SJCRH30 (cell line): ENCODE measurements at regions not wholly inside any gene's neighbourhood (a gene's known extent, or its start where the extent isn't known, plus 50 kb on each side); places are given as distances from the start of the nearest gene placed in this dataset.

Experiments
- DNase-seq, 2 experiments: peaks; one replicate each; pipeline ENCODE4 v3.0.0-alpha.2; 2015 to 2020
- H3K27ac ChIP-seq: fragments of 250-450 bp; sonication (Bioruptor Pico); 2 replicates; pipeline ENCODE4 v1.5.1; 2020; ENCODE audit warnings: mild to moderate bottlenecking, moderate library complexity
- H3K27me3 ChIP-seq: fragments of 250-450 bp; sonication (Bioruptor Pico); 2 replicates; pipeline ENCODE4 v1.5.1; 2020; ENCODE audit warnings: mild to moderate bottlenecking, moderate library complexity
- H3K36me3 ChIP-seq: fragments of 250-450 bp; sonication (Bioruptor Pico); 2 replicates; pipeline ENCODE4 v1.5.1; 2020; ENCODE audit warnings: mild to moderate bottlenecking, moderate library complexity
- H3K4me1 ChIP-seq: fragments of 250-450 bp; sonication (Bioruptor Pico); 2 replicates; pipeline ENCODE4 v1.5.1; 2020; ENCODE audit warnings: mild to moderate bottlenecking, moderate library complexity
- H3K4me3 ChIP-seq: fragments of 250-450 bp; sonication (Bioruptor Pico); 2 replicates; pipeline ENCODE4 v1.5.1; 2020; ENCODE audit warnings: mild to moderate bottlenecking, moderate library complexity
- H3K9me3 ChIP-seq: fragments of 250-450 bp; sonication (Bioruptor Pico); replicated peaks from 2 replicates; pipeline ENCODE4 v1.5.1; 2020; ENCODE audit warnings: mild to moderate bottlenecking, moderate library complexity

GRCh38 chr15:47184003-47184907 is 533.0 kb upstream of the SEMA6D start:
- no peak for DNase-seq
- H3K4me3 ChIP-seq = no peak overlapping the region
- no peaks in the 10 kb centered on the region for H3K9me3 ChIP-seq
- H3K4me1 ChIP-seq = no peaks in the 10 kb centered on the region
- no peaks in the 10 kb centered on the region for H3K36me3 ChIP-seq
- H3K27me3 ChIP-seq = no peaks in the 10 kb centered on the region
- no peak overlapping the region for H3K27ac ChIP-seq

GRCh38 chr15:47184908-47185801 is 532.1 kb upstream of the SEMA6D start:
- DNase-seq = no peak
- H3K27me3 ChIP-seq = no peaks in the 10 kb centered on the region
- H3K36me3 ChIP-seq = no peaks in the 10 kb centered on the region
- no peaks in the 10 kb centered on the region for H3K4me1 ChIP-seq
- no peak overlapping the region for H3K4me3 ChIP-seq
- H3K27ac ChIP-seq = no peak overlapping the region
- no peaks in the 10 kb centered on the region for H3K9me3 ChIP-seq

GRCh38 chr15:47186075-47186474 is 531.2 kb upstream of the SEMA6D start:
- no peaks in the 10 kb centered on the region for H3K9me3 ChIP-seq
- no peaks in the 10 kb centered on the region for H3K27me3 ChIP-seq
- DNase-seq = no peak
- no peaks in the 10 kb centered on the region for H3K36me3 ChIP-seq
- no peaks in the 10 kb centered on the region for H3K4me1 ChIP-seq
- H3K27ac ChIP-seq = no peak overlapping the region
- H3K4me3 ChIP-seq = no peak overlapping the region

- Histone ChIP-seq H3K27me3 (no peaks in the 10 kb centered on the region), H3K4me1 (no peaks in the 10 kb centered on the region), H3K4me3 (no peak overlapping the region), H3K9me3 (no peaks in the 10 kb centered on the region), H3K36me3 (no peaks in the 10 kb centered on the region), H3K27ac (no peak overlapping the region)
- no peak for DNase-seq
These were observed 528.4 kb upstream of the SEMA6D start for GRCh38 chr15:47188758-47189507.

- Histone ChIP-seq H3K4me3 (no peak overlapping the region), H3K27ac (no peak overlapping the region), H3K9me3 (no peaks in the 10 kb centered on the region), H3K36me3 (no peaks in the 10 kb centered on the region), H3K27me3 (no peaks in the 10 kb centered on the region), H3K4me1 (no peaks in the 10 kb centered on the region)
- DNase-seq = peak in 1 of 2 experiments; percentile 28
These were observed 522.6 kb upstream of the SEMA6D start for GRCh38 chr15:47194718-47195117.

- no peaks in the 10 kb centered on the region for H3K36me3 ChIP-seq
- H3K27me3 ChIP-seq = no peaks in the 10 kb centered on the region
- no peak overlapping the region for H3K27ac ChIP-seq
- no peaks in the 10 kb centered on the region for H3K4me1 ChIP-seq
- peak; percentile 70 to 83 for DNase-seq
- no peaks in the 10 kb centered on the region for H3K9me3 ChIP-seq
- H3K4me3 ChIP-seq = no peak overlapping the region
These were observed 521.3 kb upstream of the SEMA6D start for GRCh38 chr15:47196048-47196447.

GRCh38 chr15:47203993-47204392 is 513.3 kb upstream of the SEMA6D start:
- H3K4me3 ChIP-seq = no peak overlapping the region
- no peaks in the 10 kb centered on the region for H3K36me3 ChIP-seq
- H3K27me3 ChIP-seq = no peaks in the 10 kb centered on the region
- no peaks in the 10 kb centered on the region for H3K4me1 ChIP-seq
- no peaks in the 10 kb centered on the region for H3K9me3 ChIP-seq
- H3K27ac ChIP-seq = no peak overlapping the region
- no peak for DNase-seq

- no peak overlapping the region for H3K4me3 ChIP-seq
- H3K9me3 ChIP-seq = no peaks in the 10 kb centered on the region
- DNase-seq = no peak
- no peaks in the 10 kb centered on the region for H3K36me3 ChIP-seq
- 0 out of 2 replicates have a peak, but pooled peaks cover 4% of the 10 kb centered on the region for H3K27me3 ChIP-seq
- no peaks in the 10 kb centered on the region for H3K4me1 ChIP-seq
- no peak overlapping the region for H3K27ac ChIP-seq
These were observed 510.8 kb upstream of the SEMA6D start for GRCh38 chr15:47206358-47206978.

GRCh38 chr15:47209591-47209990 is 507.7 kb upstream of the SEMA6D start:
- Histone ChIP-seq H3K27me3 (0 out of 2 replicates have a peak, but pooled peaks cover 4% of the 10 kb centered on the region), H3K4me1 (no peaks in the 10 kb centered on the region), H3K36me3 (no peaks in the 10 kb centered on the region), H3K4me3 (no peak overlapping the region), H3K27ac (no peak overlapping the region), H3K9me3 (no peaks in the 10 kb centered on the region)
- no peak for DNase-seq

GRCh38 chr15:47212222-47213010 is 504.9 kb upstream of the SEMA6D start:
- DNase-seq = no peak
- no peaks in the 10 kb centered on the region for H3K4me1 ChIP-seq
- 0 out of 2 replicates have a peak, but pooled peaks cover 4% of the 10 kb centered on the region for H3K27me3 ChIP-seq
- no peaks in the 10 kb centered on the region for H3K36me3 ChIP-seq
- H3K4me3 ChIP-seq = no peak overlapping the region
- no peak overlapping the region for H3K27ac ChIP-seq
- no peaks in the 10 kb centered on the region for H3K9me3 ChIP-seq

GRCh38 chr15:47213883-47214282 is 503.4 kb upstream of the SEMA6D start:
- H3K27ac ChIP-seq = no peak overlapping the region
- no peak for DNase-seq
- H3K36me3 ChIP-seq = no peaks in the 10 kb centered on the region
- H3K4me1 ChIP-seq = no peaks in the 10 kb centered on the region
- H3K4me3 ChIP-seq = no peak overlapping the region
- H3K27me3 ChIP-seq = 0 out of 2 replicates have a peak, but pooled peaks cover 4% of the 10 kb centered on the region
- H3K9me3 ChIP-seq = no peaks in the 10 kb centered on the region

GRCh38 chr15:47218295-47218694 is 499.0 kb upstream of the SEMA6D start:
- H3K27me3 ChIP-seq = no peaks in the 10 kb centered on the region
- no peaks in the 10 kb centered on the region for H3K4me1 ChIP-seq
- H3K36me3 ChIP-seq = no peaks in the 10 kb centered on the region
- H3K9me3 ChIP-seq = no peaks in the 10 kb centered on the region
- DNase-seq = no peak
- no peak overlapping the region for H3K27ac ChIP-seq
- H3K4me3 ChIP-seq = no peak overlapping the region

GRCh38 chr15:47244361-47244760 is 472.9 kb upstream of the SEMA6D start:
- Histone ChIP-seq H3K4me1 (no peaks in the 10 kb centered on the region), H3K4me3 (no peak overlapping the region), H3K9me3 (no peaks in the 10 kb centered on the region), H3K36me3 (no peaks in the 10 kb centered on the region), H3K27ac (no peak overlapping the region), H3K27me3 (no peaks in the 10 kb centered on the region; the same call in 1 of the 2 replicates)
- DNase-seq = no peak
